ENCODE measurements at regions not wholly inside any gene's neighbourhood (a gene's known extent, or its start where the extent isn't known, plus 50 kb on each side); places are given as distances from the start of the nearest gene placed in this dataset.

- Mint-ChIP-seq H3K4me1 (no peaks in the 10 kb centered on the region), H3K9me3 (no peaks in the 10 kb centered on the region), H3K4me3 (no peak overlapping the region), H3K36me3 (ENCODE audit: low read depth) (no peaks in the 10 kb centered on the region), H3K27me3 (ENCODE audit: insufficient read depth) (no peaks in the 10 kb centered on the region), H3K27ac (no peak overlapping the region)
- Histone ChIP-seq H3K36me3 (ENCODE audit: control insufficient read depth, insufficient read depth, low read length) (no peaks in the 10 kb centered on the region), H3K4me1 (ENCODE audit: control insufficient read depth, insufficient read depth, low read length) (no peaks in the 10 kb centered on the region), H3K9me3 (ENCODE audit: control insufficient read depth, low read length) (no peaks in the 10 kb centered on the region), H3K27me3 (ENCODE audit: control insufficient read depth, insufficient read depth, low read length, poor library complexity, severe bottlenecking) (no peaks in the 10 kb centered on the region), H3K4me3 (ENCODE audit: low read length) (no peak overlapping the region), H3K27ac (ENCODE audit: low read depth, low read length) (no peak overlapping the region), H3K9ac (ENCODE audit: extremely low read depth, low read length, poor library complexity, severe bottlenecking) (no peak overlapping the region)
- 100% methylated on average over 1 of the region's 1 CpG; no CpG with 5 or more reads in 1 of the 2 experiments for WGBS, 2 experiments (ENCODE audit: insufficient coverage in 1 of 2, insufficient read length in 1 of 2)
- no peak for DNase-seq
- no peak for TF ChIP-seq CTCF (conservative IDR thresholded peaks at IDR 0.05)
These were observed 143.4 kb upstream of the GLI3 start for GRCh38 chr7:42380401-42380800.

GRCh38 chr7:42378149-42378548 is 141.1 kb upstream of the GLI3 start:
- Histone ChIP-seq H3K4me3 (ENCODE audit: low read length) (no peak overlapping the region), H3K27me3 (ENCODE audit: control insufficient read depth, insufficient read depth, low read length, poor library complexity, severe bottlenecking) (no peaks in the 10 kb centered on the region), H3K9me3 (ENCODE audit: control insufficient read depth, low read length) (no peaks in the 10 kb centered on the region), H3K9ac (ENCODE audit: extremely low read depth, low read length, poor library complexity, severe bottlenecking) (no peak overlapping the region), H3K36me3 (ENCODE audit: control insufficient read depth, insufficient read depth, low read length) (no peaks in the 10 kb centered on the region), H3K27ac (ENCODE audit: low read depth, low read length) (no peak overlapping the region), H3K4me1 (ENCODE audit: control insufficient read depth, insufficient read depth, low read length) (no peaks in the 10 kb centered on the region)
- no peak for DNase-seq
- no peak overlapping the region for H3K4me3 Mint-ChIP-seq
- TF ChIP-seq CTCF (conservative IDR thresholded peaks at IDR 0.05): no peak
- H3K27me3 Mint-ChIP-seq (ENCODE audit: insufficient read depth): no peaks in the 10 kb centered on the region
- H3K27ac Mint-ChIP-seq: no peak overlapping the region
- no peaks in the 10 kb centered on the region for H3K36me3 Mint-ChIP-seq (ENCODE audit: low read depth)
- no peaks in the 10 kb centered on the region for H3K4me1 Mint-ChIP-seq
- 77 to 100% methylated on average over 2 to 3 of the region's 3 CpGs for WGBS, 2 experiments (ENCODE audit: insufficient coverage in 1 of 2, insufficient read length in 1 of 2)
- H3K9me3 Mint-ChIP-seq: no peaks in the 10 kb centered on the region

- Mint-ChIP-seq H3K36me3 (ENCODE audit: low read depth) (no peaks in the 10 kb centered on the region), H3K9me3 (peaks cover 14% of the 10 kb centered on the region), H3K27ac (no peak overlapping the region), H3K4me3 (no peak overlapping the region), H3K4me1 (peaks cover 5% of the 10 kb centered on the region), H3K27me3 (ENCODE audit: insufficient read depth) (no peaks in the 10 kb centered on the region)
- Histone ChIP-seq H3K27me3 (ENCODE audit: control insufficient read depth, insufficient read depth, low read length, poor library complexity, severe bottlenecking) (no peaks in the 10 kb centered on the region), H3K36me3 (ENCODE audit: control insufficient read depth, insufficient read depth, low read length) (no peaks in the 10 kb centered on the region), H3K4me1 (ENCODE audit: control insufficient read depth, insufficient read depth, low read length) (peaks cover 3% of the 10 kb centered on the region), H3K9ac (ENCODE audit: extremely low read depth, low read length, poor library complexity, severe bottlenecking) (no peak overlapping the region), H3K27ac (ENCODE audit: low read depth, low read length) (no peak overlapping the region), H3K4me3 (ENCODE audit: low read length) (no peak overlapping the region), H3K9me3 (ENCODE audit: control insufficient read depth, low read length) (no peaks in the 10 kb centered on the region)
- no peak for DNase-seq
- no peak for TF ChIP-seq CTCF (conservative IDR thresholded peaks at IDR 0.05)
- WGBS, 2 experiments (ENCODE audit: insufficient coverage in 1 of 2, insufficient read length in 1 of 2): no CpG with 5 or more reads among the region's 1 CpG
These were observed 136.3 kb upstream of the GLI3 start for GRCh38 chr7:42373285-42373684.

Data from endodermal cell (in vitro differentiated cells).